ENCODE measurements at regions not wholly inside any gene's neighbourhood (a gene's known extent, or its start where the extent isn't known, plus 50 kb on each side); places are given as distances from the start of the nearest gene placed in this dataset.

GRCh38 chr11:104221455-104221854 lies 57.5 kb upstream of the PDGFD start:
- no peak for TF ChIP-seq CTCF (IDR thresholded peaks at IDR 0.05; ENCODE audit: insufficient read depth, low read length, severe bottlenecking)
- no peaks in the 10 kb centered on the region for H3K36me3 ChIP-seq (ENCODE audit: control insufficient read depth, insufficient read depth, low read length)
- DNase-seq (ENCODE audit: low read depth) (no peak), FAIRE-seq (no peak)
- H3K27me3 ChIP-seq (ENCODE audit: control insufficient read depth, insufficient read depth, low read length): no peaks in the 10 kb centered on the region
- no peak overlapping the region for H3K4me3 ChIP-seq (ENCODE audit: low read depth, low read length)

- FAIRE-seq: no peak
These were observed 55.1 kb upstream of the PDGFD start for GRCh38 chr11:104219096-104219495.

GRCh38 chr11:104214517-104214916 lies 50.6 kb upstream of the PDGFD start:
- H3K4me3 ChIP-seq (ENCODE audit: low read depth, low read length): no peak overlapping the region
- FAIRE-seq (no peak), DNase-seq (ENCODE audit: low read depth) (no peak)

More at GRCh38 chr11:104219096-104219495, 55.1 kb upstream of the PDGFD start:
- no peak overlapping the region for H3K4me3 ChIP-seq (ENCODE audit: low read depth, low read length)
- no peaks in the 10 kb centered on the region for H3K36me3 ChIP-seq (ENCODE audit: control insufficient read depth, insufficient read depth, low read length)
- TF ChIP-seq CTCF (IDR thresholded peaks at IDR 0.05; ENCODE audit: insufficient read depth, low read length, severe bottlenecking): no peak
- no peaks in the 10 kb centered on the region for H3K27me3 ChIP-seq (ENCODE audit: control insufficient read depth, insufficient read depth, low read length)
- DNase-seq (ENCODE audit: low read depth): no peak

More at GRCh38 chr11:104214517-104214916, 50.6 kb upstream of the PDGFD start:
- Histone ChIP-seq H3K36me3 (ENCODE audit: control insufficient read depth, insufficient read depth, low read length) (no peaks in the 10 kb centered on the region), H3K27me3 (ENCODE audit: control insufficient read depth, insufficient read depth, low read length) (no peaks in the 10 kb centered on the region)
- TF ChIP-seq CTCF (IDR thresholded peaks at IDR 0.05; ENCODE audit: insufficient read depth, low read length, severe bottlenecking): no peak

Measured in bronchial epithelial cell (primary cell).